ENCODE measurements at regions not wholly inside any gene's neighbourhood (a gene's known extent, or its start where the extent isn't known, plus 50 kb on each side); places are given as distances from the start of the nearest gene placed in this dataset.

DNA sequence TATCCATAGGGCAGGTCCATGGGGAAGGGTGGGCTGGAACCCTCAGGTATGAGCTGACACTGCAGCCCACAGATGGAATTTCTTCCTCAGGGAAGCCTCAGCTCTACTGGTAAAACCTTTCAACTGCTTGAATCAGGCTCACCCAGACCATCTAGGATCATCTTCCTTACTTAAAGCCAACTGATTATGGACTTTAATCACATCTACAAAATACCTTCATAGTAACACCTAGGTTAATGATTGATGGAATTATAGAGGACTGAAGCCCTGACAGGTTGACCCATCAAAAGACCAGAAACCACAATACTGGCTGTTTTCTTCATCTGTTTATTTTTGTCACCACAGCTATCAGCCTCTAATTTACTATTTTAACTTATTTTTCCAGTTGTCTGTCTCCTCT lies 188.9 kb upstream of the BOD1L1 start:
- TF ChIP-seq EZH2phosphoT487 (IDR thresholded peaks at IDR 0.05; ENCODE audit: borderline replicate concordance, low read depth) (no peak), TCF12 (IDR thresholded peaks at IDR 0.05) (no peak), REST (IDR thresholded peaks at IDR 0.05; ENCODE audit: low read depth, low read length) (no peak), USF2 (IDR thresholded peaks at IDR 0.05; ENCODE audit: borderline replicate concordance, low read depth, low read length) (no peak)
- TF ChIP-seq, protein P1, sequence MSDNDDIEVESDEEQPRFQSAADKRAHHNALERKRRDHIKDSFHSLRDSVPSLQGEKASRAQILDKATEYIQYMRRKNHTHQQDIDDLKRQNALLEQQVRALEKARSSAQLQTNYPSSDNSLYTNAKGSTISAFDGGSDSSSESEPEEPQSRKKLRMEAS (IDR thresholded peaks at IDR 0.05; ENCODE audit: low read depth): no peak
- TF ChIP-seq, protein P2, sequence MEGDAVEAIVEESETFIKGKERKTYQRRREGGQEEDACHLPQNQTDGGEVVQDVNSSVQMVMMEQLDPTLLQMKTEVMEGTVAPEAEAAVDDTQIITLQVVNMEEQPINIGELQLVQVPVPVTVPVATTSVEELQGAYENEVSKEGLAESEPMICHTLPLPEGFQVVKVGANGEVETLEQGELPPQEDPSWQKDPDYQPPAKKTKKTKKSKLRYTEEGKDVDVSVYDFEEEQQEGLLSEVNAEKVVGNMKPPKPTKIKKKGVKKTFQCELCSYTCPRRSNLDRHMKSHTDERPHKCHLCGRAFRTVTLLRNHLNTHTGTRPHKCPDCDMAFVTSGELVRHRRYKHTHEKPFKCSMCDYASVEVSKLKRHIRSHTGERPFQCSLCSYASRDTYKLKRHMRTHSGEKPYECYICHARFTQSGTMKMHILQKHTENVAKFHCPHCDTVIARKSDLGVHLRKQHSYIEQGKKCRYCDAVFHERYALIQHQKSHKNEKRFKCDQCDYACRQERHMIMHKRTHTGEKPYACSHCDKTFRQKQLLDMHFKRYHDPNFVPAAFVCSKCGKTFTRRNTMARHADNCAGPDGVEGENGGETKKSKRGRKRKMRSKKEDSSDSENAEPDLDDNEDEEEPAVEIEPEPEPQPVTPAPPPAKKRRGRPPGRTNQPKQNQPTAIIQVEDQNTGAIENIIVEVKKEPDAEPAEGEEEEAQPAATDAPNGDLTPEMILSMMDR (IDR thresholded peaks at IDR 0.05): no peak

Measured in SK-N-SH (cell line).